Dermis microvascular lymphatic vessel endothelial cell (primary cell): ENCODE measurements at regions not wholly inside any gene's neighbourhood (a gene's known extent, or its start where the extent isn't known, plus 50 kb on each side); places are given as distances from the start of the nearest gene placed in this dataset.

Experiments
- DNase-seq, 2 donors: peaks; one replicate each; pipeline versions ENCODE4 v3.0.0 to v3.0.0-alpha.2; 2010; ENCODE audit warnings: low read depth in 2 of 2

DNA sequence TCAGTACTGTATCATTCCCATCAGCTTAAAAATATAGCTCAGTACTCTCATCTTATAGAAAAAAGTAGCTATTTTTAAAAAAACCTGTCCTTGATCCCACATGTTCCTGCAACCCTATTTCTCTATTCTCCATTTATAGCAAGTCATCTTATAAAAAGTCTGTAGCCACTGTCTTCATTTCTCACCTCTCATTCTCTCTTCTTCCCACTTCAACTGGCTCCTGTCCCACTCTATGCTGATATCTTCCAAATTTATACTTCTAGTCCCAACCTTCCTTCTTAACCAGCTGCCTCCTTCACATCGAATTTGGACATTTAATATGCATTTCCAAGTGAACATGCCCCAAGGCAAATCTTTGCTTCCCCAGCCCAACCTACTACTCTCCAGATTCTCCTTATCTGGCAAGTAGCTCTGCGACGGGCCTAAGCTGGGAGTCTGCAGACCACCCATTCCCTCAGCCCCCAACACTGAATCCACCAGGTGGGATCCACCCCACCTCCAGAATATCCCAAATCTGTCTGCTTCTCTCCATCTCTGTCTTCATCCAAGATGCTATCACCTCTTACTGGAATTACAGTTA lies 52.0 kb upstream of the TANC2 start:
- no peak for DNase-seq

DNA sequence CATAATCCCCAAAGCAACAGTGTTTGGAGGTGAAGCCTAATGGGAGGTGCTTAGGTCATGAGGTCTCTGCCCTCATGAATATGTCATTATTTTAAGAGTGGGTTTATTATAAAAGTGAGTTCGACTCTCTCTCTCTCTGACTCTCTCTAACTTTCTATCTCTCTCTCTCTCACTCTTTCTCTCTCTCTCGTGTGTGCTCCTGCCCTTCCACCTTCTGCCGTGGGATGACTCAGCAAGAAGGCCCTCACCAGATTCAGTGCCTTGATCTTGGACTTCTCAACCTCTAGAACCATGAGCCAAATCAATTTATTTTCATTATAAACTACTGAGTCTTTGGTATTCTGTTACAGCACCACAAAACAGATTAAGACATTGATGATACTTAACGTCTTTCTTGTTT lies 53.7 kb upstream of the TANC2 start:
- DNase-seq: no peak

DNA sequence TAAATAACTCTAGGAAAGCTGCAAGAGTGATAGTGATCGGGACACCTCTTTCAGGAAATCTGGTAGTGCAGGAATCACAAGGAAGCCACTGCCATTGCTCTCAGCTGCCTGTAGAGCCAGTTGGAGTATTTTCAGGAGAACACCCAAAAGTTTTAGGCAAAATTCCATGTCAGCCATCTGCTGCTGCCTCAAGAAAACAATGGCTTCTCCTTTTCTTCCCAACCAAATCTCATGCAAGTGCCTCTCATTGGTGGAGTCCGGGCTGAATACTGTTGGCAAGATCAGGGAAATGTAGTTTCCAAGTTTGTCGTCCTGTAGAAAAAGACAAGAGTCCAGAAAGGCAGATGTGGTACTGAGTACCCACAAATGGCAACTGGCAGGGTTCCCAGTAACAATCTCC lies 54.9 kb upstream of the TANC2 start:
- no peak for DNase-seq

- no peak for DNase-seq
Measured at GRCh38 chr17:62910277-62910676, 55.8 kb upstream of the TANC2 start.

GRCh38 chr17:62907961-62908360 lies 58.1 kb upstream of the TANC2 start:
- DNase-seq: no peak

GRCh38 chr17:62906881-62907280 lies 59.2 kb upstream of the TANC2 start:
- DNase-seq: no peak

GRCh38 chr17:62905233-62905632 lies 60.8 kb upstream of the TANC2 start:
- no peak for DNase-seq

DNA sequence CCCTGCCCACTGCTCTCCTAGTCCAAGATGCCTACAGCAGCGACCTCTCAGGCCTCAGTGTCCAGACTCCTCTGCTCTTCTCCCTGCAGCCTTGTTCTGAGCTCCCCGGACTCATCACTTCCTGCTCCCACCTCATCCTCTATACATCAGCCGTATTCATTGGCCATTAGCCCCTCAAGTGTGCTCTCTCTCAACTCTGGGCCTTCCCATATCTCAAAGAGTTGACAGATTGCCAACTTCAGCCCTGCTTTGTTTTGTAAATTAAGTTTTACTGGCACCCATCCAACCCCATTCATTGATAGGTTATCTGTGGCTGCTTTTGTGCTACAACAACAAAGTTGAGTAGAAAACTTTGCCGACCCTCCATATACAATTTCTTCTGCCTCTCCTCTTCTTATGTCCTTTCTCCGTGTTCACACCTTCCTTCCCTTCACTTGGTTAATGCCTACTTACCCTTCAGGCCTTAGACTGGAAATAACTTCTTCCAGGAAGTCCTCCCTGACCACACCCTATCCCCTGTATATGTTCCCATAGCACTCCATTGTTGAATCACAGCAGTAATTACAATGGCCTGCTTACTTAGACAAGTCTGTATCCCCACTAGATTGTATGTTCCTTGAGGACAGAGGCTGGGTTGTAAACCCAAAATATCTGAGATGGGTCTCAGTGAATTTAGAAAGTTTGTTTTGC lies 63.4 kb upstream of the TANC2 start:
- peak in 1 of 2 donors; percentile 35 for DNase-seq

GRCh38 chr17:62901544-62901943 lies 64.5 kb upstream of the TANC2 start:
- DNase-seq: no peak

DNA sequence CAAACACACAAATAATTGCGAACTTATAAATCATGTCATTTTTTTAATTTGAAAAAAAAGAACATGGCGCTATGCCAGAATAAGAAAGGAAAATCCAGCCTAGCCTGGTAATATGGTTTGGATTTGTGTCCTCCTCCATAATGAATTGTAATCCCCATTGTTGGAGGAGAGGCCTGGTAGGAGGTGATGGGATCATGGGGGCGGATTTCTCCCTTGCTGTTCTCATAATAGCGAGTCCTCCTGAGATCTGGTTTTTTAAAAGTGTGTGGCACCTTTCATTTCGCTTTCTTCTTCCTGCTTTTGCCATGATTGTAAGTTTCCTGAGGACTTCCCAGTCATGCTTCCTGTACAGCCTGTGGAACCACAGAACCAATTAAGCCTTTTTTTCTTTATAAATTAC lies 65.9 kb upstream of the TANC2 start:
- no peak for DNase-seq

DNA sequence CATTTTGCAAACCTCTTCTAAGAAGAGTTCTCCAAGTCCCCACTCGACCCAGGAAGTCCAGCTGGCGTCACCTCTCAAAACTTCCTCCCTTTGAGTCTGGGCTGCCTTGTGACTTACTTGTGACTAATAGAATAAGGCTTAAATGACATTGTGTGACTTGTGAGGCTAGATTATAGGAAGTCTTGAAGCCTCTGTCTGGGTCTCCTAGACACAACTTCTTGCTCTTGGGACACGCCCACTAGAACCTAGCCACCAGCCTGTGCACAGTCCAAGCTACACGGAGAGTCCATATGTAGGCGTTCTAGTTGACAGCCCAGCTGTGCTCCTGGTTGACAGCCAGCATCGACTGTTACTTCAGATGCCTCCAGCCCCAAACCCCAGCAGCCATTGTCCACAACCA lies 66.7 kb upstream of the TANC2 start:
- no peak for DNase-seq

GRCh38 chr17:62898239-62898864 lies 67.7 kb upstream of the TANC2 start:
- peak; percentile 47 to 69 for DNase-seq

- DNase-seq: peak; percentile 44 to 65
Measured at GRCh38 chr17:62897706-62898105, 68.3 kb upstream of the TANC2 start.

DNA sequence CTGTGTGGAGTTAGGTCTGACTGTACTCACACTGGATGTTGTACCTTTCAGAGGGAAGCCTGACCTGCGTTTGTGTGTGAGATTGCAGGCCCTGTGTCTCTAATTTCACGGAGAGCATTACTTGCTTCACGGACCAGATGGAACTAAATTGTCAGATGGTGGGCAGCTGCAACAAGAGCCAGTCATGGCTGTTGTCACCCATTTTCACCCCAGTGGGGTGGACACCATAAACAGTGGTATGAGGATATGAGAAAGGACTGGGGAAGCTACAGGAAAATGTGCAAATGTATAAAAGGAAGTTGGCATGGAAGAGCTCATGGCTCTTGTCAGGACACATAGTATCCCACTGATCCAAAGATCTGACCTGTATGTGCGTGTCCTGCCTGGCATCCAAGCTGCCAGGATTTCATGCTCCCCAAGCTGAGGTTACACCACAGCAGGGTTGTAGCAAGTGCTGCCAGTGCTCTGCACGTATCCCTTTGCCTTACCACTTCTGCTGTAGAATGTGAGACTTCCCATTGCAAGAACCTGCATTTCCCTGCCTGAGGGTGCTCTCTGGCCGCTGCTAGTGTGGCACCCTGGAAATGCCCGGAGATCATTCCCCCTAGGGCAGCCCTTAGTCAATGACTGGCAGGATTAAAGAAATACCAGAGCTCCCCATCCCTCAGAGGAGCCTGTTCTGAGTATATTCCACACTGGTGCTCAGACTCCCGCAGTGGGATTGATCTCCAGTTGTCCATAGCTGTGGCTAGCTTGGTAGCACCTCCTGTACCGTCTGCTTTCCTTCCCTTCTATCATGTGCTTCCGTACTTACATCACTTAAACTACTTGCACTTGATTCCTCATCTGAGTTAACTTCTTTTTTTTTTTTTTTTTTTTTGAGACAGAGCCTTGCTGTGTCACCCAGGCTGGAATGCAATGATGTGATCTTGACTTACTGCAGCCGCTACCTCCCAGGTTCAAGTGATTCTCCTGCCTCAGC lies 70.4 kb upstream of the TANC2 start:
- DNase-seq: no peak

DNA sequence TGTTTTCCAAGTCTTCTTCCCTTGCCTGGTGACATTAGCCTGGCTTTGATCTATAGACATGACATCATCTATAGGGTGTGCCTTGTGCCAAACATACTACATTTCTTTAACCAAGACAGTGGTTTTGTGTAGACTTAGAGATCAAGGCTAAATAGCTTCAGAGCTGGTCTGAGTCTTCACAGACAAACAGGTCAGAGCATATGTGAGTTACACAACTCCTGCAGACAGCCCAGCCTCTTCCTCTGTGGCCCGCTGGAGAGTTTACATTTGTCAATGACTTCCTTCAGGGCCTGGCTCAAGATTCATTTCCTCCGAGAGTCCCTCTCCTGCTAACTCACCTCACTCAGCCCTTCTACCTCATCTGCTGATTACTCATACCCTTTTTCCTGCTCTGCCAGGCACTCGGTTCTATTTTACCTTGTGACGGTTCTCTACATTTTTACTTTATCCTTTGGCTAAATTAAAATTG lies 73.1 kb upstream of the TANC2 start:
- DNase-seq: peak in 1 of 2 donors; percentile 91

DNA sequence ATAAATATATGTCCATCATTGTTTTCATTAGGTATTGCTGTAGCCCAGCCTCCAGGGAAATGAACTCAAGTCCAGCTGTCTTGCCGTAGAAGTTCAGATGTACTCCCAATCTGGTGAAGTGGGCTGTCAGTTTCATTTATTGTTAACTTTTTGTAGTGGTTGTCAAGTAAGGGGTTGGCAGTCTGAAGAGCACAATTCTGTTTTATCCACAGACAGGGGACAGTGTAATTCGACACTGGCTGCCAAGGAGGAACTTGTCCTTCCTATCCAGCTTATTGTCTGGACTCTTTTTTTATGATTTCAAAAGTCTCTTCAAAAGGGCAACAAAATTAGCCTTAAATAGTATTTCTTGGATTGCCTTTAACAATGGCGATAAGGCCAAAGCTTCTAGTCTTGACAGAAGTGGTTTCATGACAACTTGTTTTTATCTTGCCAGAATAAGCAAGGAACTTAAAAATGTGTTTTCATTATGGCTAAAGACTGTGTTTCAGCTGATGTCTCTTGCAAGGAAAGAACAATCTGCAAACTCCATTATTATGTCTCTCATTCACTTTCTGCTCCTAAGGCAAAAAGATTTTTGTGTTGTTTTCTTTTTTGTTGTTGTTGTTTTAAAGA lies 73.9 kb upstream of the TANC2 start:
- DNase-seq: peak in 1 of 2 donors; percentile 40

GRCh38 chr17:62891659-62892058 lies 74.4 kb upstream of the TANC2 start:
- DNase-seq: peak in 1 of 2 donors; percentile 9

DNA sequence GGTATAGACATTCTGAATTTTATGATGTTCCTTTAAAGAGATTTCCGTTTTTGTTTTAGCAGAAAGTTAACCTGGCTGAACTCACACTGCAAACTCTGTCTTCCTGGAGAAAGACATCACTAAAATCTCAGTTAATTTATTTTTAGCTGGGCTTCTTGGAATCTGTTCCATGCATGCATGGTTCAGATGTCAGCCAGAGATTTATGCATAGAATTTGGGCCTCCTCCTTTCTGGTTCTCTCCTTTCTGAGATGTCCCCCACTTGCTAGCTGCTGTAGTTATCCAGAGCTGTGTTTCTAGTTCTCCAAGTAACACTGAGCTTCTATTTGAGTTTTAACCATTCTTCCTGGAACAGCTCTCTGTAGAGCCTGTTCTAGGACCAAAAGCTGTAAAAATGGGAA lies 77.3 kb upstream of the TANC2 start:
- no peak for DNase-seq

GRCh38 chr17:62888148-62888547 lies 77.9 kb upstream of the TANC2 start:
- no peak for DNase-seq

GRCh38 chr17:62887437-62887836 lies 78.6 kb upstream of the TANC2 start:
- DNase-seq: no peak

GRCh38 chr17:62884781-62885180 lies 76.7 kb upstream of the MARCHF10 start:
- DNase-seq: no peak
